Keratinocyte (primary cell): ENCODE measurements at regions not wholly inside any gene's neighbourhood (a gene's known extent, or its start where the extent isn't known, plus 50 kb on each side); places are given as distances from the start of the nearest gene placed in this dataset.

Source experiments
- DNase-seq: peaks from one replicate; pipeline ENCODE4 v3.0.0-alpha.2; 2011; ENCODE audit warnings: low read depth, missing footprints, low spot score
- FAIRE-seq: peaks from 2 replicates; lab custom pipeline; 2011; peaks lifted over from hg19 to GRCh38; lab: Jason Lieb, UNC
- H2AFZ ChIP-seq: 2 replicates; pipeline ENCODE4 v1.6.0; 2012; ENCODE audit warnings: low read length, control low read depth, inconsistent platforms; ENCODE audit not compliant: control insufficient read depth
- H3K27ac ChIP-seq: 2 replicates; pipeline ENCODE4 v1.5.1; 2011; ENCODE audit warnings: low read length; ENCODE audit not compliant: control insufficient read depth, insufficient read depth
- H3K27me3 ChIP-seq: 3 replicates; pipeline ENCODE4 v1.6.0; 2011; ENCODE audit warnings: low read length; ENCODE audit not compliant: control insufficient read depth, insufficient read depth; ENCODE audit errors: extremely low read depth
- H3K36me3 ChIP-seq, 2 experiments: 2 replicates in 1 of 2; 3 replicates in 1 of 2; pipeline ENCODE4 v1.5.1; 2011; ENCODE audit warnings: low read length in 2 of 2, mild to moderate bottlenecking in 1 of 2; ENCODE audit not compliant: control insufficient read depth in 2 of 2, insufficient read depth in 2 of 2; ENCODE audit errors: extremely low read depth in 1 of 2
- H3K4me1 ChIP-seq: 3 replicates; pipeline ENCODE4 v1.5.1; 2011; ENCODE audit warnings: low read length; ENCODE audit not compliant: control insufficient read depth, insufficient read depth; ENCODE audit errors: extremely low read depth
- H3K4me2 ChIP-seq: 3 replicates; pipeline ENCODE4 v1.6.0; 2011; ENCODE audit warnings: low read depth, low read length; ENCODE audit not compliant: control insufficient read depth, insufficient read depth; ENCODE audit errors: extremely low read depth
- H3K4me3 ChIP-seq, 3 experiments: fragments of 200-600 bp in 1 of 3; sonication (generic) in 1 of 3; 2 replicates in 2 of 3; 3 replicates in 1 of 3; pipeline ENCODE4 v1.5.1; 2011 to 2016; ENCODE audit warnings: low read length in 3 of 3, mild to moderate bottlenecking in 3 of 3, control low read depth in 2 of 3, inconsistent platforms in 1 of 3, low read depth in 1 of 3, mixed read lengths in 1 of 3, mixed run types in 1 of 3, moderate library complexity in 1 of 3; ENCODE audit not compliant: control insufficient read depth in 2 of 3, insufficient read depth in 2 of 3; ENCODE audit errors: extremely low read depth in 1 of 3
- H3K79me2 ChIP-seq: 2 replicates; pipeline ENCODE4 v1.6.0; 2012; ENCODE audit warnings: low read length; ENCODE audit not compliant: control insufficient read depth, insufficient read depth
- H3K9ac ChIP-seq: 3 replicates; pipeline ENCODE4 v1.6.0; 2011; ENCODE audit warnings: low read length; ENCODE audit not compliant: control insufficient read depth, insufficient read depth; ENCODE audit errors: extremely low read depth
- H3K9me1 ChIP-seq: 3 replicates; pipeline ENCODE4 v1.6.0; 2011; ENCODE audit warnings: low read length; ENCODE audit not compliant: control insufficient read depth, insufficient read depth; ENCODE audit errors: extremely low read depth
- H3K9me3 ChIP-seq: 2 replicates; pipeline ENCODE4 v1.5.1; 2012; ENCODE audit warnings: low read depth, low read length; ENCODE audit not compliant: control insufficient read depth
- H4K20me1 ChIP-seq: 3 replicates; pipeline ENCODE4 v1.6.0; 2011; ENCODE audit warnings: low read length; ENCODE audit not compliant: control insufficient read depth, insufficient read depth; ENCODE audit errors: extremely low read depth
- CTCF ChIP-seq, 3 experiments: IDR thresholded peaks in 1 of 3; conservative IDR thresholded peaks in 1 of 3; optimal IDR thresholded peaks in 1 of 3; 2 replicates in 2 of 3; 3 replicates in 1 of 3; pipeline versions ENCODE3 to v1.5.1; 2011; ENCODE audit warnings: low read length in 3 of 3, mild to moderate bottlenecking in 3 of 3, moderate library complexity in 2 of 3, control low read depth in 1 of 3, inconsistent platforms in 1 of 3; ENCODE audit not compliant: insufficient read depth in 2 of 3; ENCODE audit errors: extremely low read depth in 1 of 3
- EZH2 ChIP-seq: IDR thresholded peaks from one replicate; pipeline ENCODE4 v1.6.1; 2012; ENCODE audit warnings: inconsistent platforms, mild to moderate bottlenecking, low read length, moderate library complexity
- dilution Hi-C: fragments of 300-500 bp; cut with MboI; formaldehyde crosslinking; loops from one replicate; pipeline ENCODE4 v1.7.0; 2020; ENCODE audit warnings: low sequenced_read_pairs; ENCODE audit not compliant: extremely low pct_ligation_motif_present

GRCh38 chr9:73597771-73598170 lies 446.1 kb downstream of the ANXA1 start:
- no peak for FAIRE-seq

GRCh38 chr9:73609381-73609780 lies 457.7 kb downstream of the ANXA1 start:
- DNase-seq (no peak), FAIRE-seq (no peak)
- H3K36me3 ChIP-seq = no peaks in the 10 kb centered on the region
- H4K20me1 ChIP-seq = no peaks in the 10 kb centered on the region
- H3K4me1 ChIP-seq = no peaks in the 10 kb centered on the region
- no peak overlapping the region for H3K27ac ChIP-seq
- no peak overlapping the region for H3K4me2 ChIP-seq
- H2AFZ ChIP-seq = no peak overlapping the region
- no peak overlapping the region for H3K4me3 ChIP-seq
- H3K9ac ChIP-seq = no peak overlapping the region
- H3K27me3 ChIP-seq = no peaks in the 10 kb centered on the region
- dilution Hi-C loops = no loop called here
- TF ChIP-seq CTCF (optimal IDR thresholded peaks at IDR 0.05 in 1 of 3, IDR thresholded peaks at IDR 0.05 in 1 of 3, conservative IDR thresholded peaks at IDR 0.05 in 1 of 3; ENCODE audit: extremely low read depth in 1 of 3, insufficient read depth in 2 of 3, low read length in 3 of 3) (no peak), EZH2 (no peak)
- no peaks in the 10 kb centered on the region for H3K9me3 ChIP-seq
- no peaks in the 10 kb centered on the region for H3K9me1 ChIP-seq
- H3K79me2 ChIP-seq = no peaks in the 10 kb centered on the region

More at GRCh38 chr9:73597771-73598170, 446.1 kb downstream of the ANXA1 start:
- dilution Hi-C loops = no loop called here
- no peak overlapping the region for H3K9ac ChIP-seq
- no peaks in the 10 kb centered on the region for H4K20me1 ChIP-seq
- no peak overlapping the region for H3K4me2 ChIP-seq
- H2AFZ ChIP-seq = no peak overlapping the region
- H3K27ac ChIP-seq = no peak overlapping the region
- no peaks in the 10 kb centered on the region for H3K9me1 ChIP-seq
- no peaks in the 10 kb centered on the region for H3K79me2 ChIP-seq
- no peaks in the 10 kb centered on the region for H3K27me3 ChIP-seq
- no peak for DNase-seq
- H3K9me3 ChIP-seq = no peaks in the 10 kb centered on the region
- no peaks in the 10 kb centered on the region for H3K4me1 ChIP-seq
- TF ChIP-seq CTCF (optimal IDR thresholded peaks at IDR 0.05 in 1 of 3, IDR thresholded peaks at IDR 0.05 in 1 of 3, conservative IDR thresholded peaks at IDR 0.05 in 1 of 3; ENCODE audit: extremely low read depth in 1 of 3, insufficient read depth in 2 of 3, low read length in 3 of 3) = no peak
- no peak for TF ChIP-seq EZH2
- no peak overlapping the region for H3K4me3 ChIP-seq
- no peaks in the 10 kb centered on the region for H3K36me3 ChIP-seq
